ENCODE measurements at regions not wholly inside any gene's neighbourhood (a gene's known extent, or its start where the extent isn't known, plus 50 kb on each side); places are given as distances from the start of the nearest gene placed in this dataset.

DNA sequence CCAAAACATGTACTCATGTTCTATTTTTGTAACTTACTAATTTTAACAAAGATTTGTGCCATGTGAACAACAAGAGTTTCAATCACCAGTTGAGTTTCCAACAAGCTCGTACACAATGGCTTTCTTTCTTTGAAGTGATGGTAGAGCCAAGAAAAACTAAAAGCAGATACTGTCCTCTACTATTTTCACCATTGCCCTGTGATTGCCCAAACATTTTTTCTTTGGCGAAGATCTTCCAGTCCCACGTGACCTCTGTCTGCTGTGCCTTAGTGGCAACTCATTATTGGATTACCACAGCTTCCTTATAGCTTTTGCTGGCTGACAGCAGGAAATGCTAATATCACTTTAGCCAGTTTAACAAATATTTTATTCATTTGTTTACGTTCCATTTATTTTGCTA lies 1147.1 kb downstream of the STIM2 start:
- TF ChIP-seq POLR2AphosphoS5 (IDR thresholded peaks at IDR 0.05; ENCODE audit: borderline replicate concordance, low read depth, low read length) (no peak), EZH2 (IDR thresholded peaks at IDR 0.05) (no peak), FOXP2 (optimal IDR thresholded peaks at IDR 0.05; ENCODE audit: control extremely low read depth, extremely low read length, insufficient read depth) (no peak)
